ENCODE measurements at regions not wholly inside any gene's neighbourhood (a gene's known extent, or its start where the extent isn't known, plus 50 kb on each side); places are given as distances from the start of the nearest gene placed in this dataset.

GRCh38 chr1:240691909-240692705, 80.2 kb upstream of the GREM2 start:
- Histone ChIP-seq H3K9me3 (no peaks in the 10 kb centered on the region), H3K27ac (no peak overlapping the region), H3K4me1 (replicated peaks) (no peaks in the 10 kb centered on the region), H3K4me3 (no peak overlapping the region), H3K36me3 (no peaks in the 10 kb centered on the region), H3K27me3 (replicated peaks; ENCODE audit: insufficient read depth) (no peaks in the 10 kb centered on the region)
- 36% methylated on average over 12 of the region's 12 CpGs for WGBS
- intact Hi-C loops (cut with DNase I): loop anchor here (5.0 kb wide), 2 partner anchors 500 to 665 kb away; no protein-coding TSS in a partner anchor
- peak; percentile 6 for TF ChIP-seq POLR2AphosphoS5 (IDR thresholded peaks at IDR 0.05)
- no peak for TF ChIP-seq POLR2A (IDR thresholded peaks at IDR 0.05)
- TF ChIP-seq, protein P1, sequence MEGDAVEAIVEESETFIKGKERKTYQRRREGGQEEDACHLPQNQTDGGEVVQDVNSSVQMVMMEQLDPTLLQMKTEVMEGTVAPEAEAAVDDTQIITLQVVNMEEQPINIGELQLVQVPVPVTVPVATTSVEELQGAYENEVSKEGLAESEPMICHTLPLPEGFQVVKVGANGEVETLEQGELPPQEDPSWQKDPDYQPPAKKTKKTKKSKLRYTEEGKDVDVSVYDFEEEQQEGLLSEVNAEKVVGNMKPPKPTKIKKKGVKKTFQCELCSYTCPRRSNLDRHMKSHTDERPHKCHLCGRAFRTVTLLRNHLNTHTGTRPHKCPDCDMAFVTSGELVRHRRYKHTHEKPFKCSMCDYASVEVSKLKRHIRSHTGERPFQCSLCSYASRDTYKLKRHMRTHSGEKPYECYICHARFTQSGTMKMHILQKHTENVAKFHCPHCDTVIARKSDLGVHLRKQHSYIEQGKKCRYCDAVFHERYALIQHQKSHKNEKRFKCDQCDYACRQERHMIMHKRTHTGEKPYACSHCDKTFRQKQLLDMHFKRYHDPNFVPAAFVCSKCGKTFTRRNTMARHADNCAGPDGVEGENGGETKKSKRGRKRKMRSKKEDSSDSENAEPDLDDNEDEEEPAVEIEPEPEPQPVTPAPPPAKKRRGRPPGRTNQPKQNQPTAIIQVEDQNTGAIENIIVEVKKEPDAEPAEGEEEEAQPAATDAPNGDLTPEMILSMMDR (IDR thresholded peaks at IDR 0.05): peak in 3 of 4 experiments; percentile 35 to 70 (median 52)
- DNase-seq (ENCODE audit: low spot score): no peak

- Histone ChIP-seq H3K4me1 (replicated peaks) (no peaks in the 10 kb centered on the region), H3K9me3 (no peaks in the 10 kb centered on the region), H3K27ac (no peak overlapping the region), H3K36me3 (no peaks in the 10 kb centered on the region), H3K4me3 (no peak overlapping the region), H3K27me3 (replicated peaks; ENCODE audit: insufficient read depth) (no peaks in the 10 kb centered on the region)
- no peak for DNase-seq (ENCODE audit: low spot score)
- 23% methylated on average over 5 of the region's 5 CpGs for WGBS
- no peak for TF ChIP-seq POLR2A (IDR thresholded peaks at IDR 0.05)
- no peak for TF ChIP-seq POLR2AphosphoS5 (IDR thresholded peaks at IDR 0.05)
- TF ChIP-seq, protein P1 (IDR thresholded peaks at IDR 0.05): no peak
- intact Hi-C loops (cut with DNase I): loop anchor here (5.0 kb wide), 2 partner anchors 499 to 664 kb away; no protein-coding TSS in a partner anchor
These were observed 79.5 kb upstream of the GREM2 start for GRCh38 chr1:240691501-240691900.

- Histone ChIP-seq H3K36me3 (no peaks in the 10 kb centered on the region), H3K27me3 (replicated peaks; ENCODE audit: insufficient read depth) (no peaks in the 10 kb centered on the region), H3K4me1 (replicated peaks) (no peaks in the 10 kb centered on the region), H3K27ac (no peak overlapping the region), H3K9me3 (no peaks in the 10 kb centered on the region), H3K4me3 (no peak overlapping the region)
- 23% methylated on average over 4 of the region's 4 CpGs for WGBS
- TF ChIP-seq POLR2AphosphoS5 (IDR thresholded peaks at IDR 0.05): peak; percentile 26
- TF ChIP-seq, protein P1 (IDR thresholded peaks at IDR 0.05): no peak
- no peak for DNase-seq (ENCODE audit: low spot score)
- intact Hi-C loops (cut with DNase I): no loop called here
These were observed 75.9 kb upstream of the GREM2 start for GRCh38 chr1:240687820-240688219.

DNA sequence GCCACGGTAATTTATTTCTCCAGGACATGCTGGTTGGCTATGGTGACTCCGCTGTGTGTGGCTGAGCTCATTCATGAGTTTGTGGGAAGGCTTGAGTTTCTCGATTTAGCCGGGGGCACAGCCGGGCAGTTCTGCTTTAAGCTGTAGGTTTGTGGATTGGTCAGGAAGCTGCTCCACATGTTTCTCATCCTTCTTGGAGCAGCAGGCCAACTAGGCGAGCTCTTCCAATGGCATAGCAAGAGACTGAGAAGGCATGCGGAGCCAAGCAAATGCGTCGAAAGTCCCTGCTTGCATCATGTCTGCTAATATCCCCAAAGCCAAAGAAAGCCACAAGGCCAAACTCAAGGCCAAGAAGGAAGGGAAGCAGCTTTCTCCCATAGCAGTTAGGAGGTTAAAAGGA, 71.6 kb upstream of the GREM2 start:
- Histone ChIP-seq H3K27ac (no peak overlapping the region), H3K27me3 (replicated peaks; ENCODE audit: insufficient read depth) (no peaks in the 10 kb centered on the region), H3K4me1 (replicated peaks) (no peaks in the 10 kb centered on the region), H3K36me3 (no peaks in the 10 kb centered on the region), H3K9me3 (no peaks in the 10 kb centered on the region), H3K4me3 (no peak overlapping the region)
- no peak for TF ChIP-seq POLR2AphosphoS5 (IDR thresholded peaks at IDR 0.05)
- intact Hi-C loops (cut with DNase I): no loop called here
- DNase-seq (ENCODE audit: low spot score): no peak
- 87% methylated on average over 9 of the region's 9 CpGs for WGBS

DNA sequence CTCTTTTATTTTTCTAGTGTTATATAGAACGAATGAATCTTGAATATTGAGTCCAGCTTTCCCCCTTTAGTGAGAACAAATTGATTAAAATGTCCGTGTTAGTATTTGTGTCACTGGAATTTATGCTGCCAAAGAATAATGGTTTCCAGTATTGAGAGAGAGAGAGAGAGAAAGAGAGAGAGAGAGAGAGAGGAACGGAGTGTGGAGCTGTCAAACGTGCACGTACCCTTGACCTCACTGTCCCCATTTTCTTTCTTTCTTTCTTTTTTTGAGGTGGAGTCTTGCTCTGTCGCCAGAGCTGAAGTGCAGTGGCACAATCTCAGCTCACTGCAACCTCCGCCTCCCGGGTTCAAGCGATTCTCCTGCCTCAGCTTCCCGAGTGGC, 70.9 kb upstream of the GREM2 start:
- Histone ChIP-seq H3K27me3 (replicated peaks; ENCODE audit: insufficient read depth) (no peaks in the 10 kb centered on the region), H3K9me3 (no peaks in the 10 kb centered on the region), H3K27ac (no peak overlapping the region), H3K4me3 (no peak overlapping the region), H3K4me1 (replicated peaks) (no peaks in the 10 kb centered on the region), H3K36me3 (no peaks in the 10 kb centered on the region)
- DNase-seq (ENCODE audit: low spot score): no peak
- intact Hi-C loops (cut with DNase I): no loop called here
- TF ChIP-seq, protein P1 (IDR thresholded peaks at IDR 0.05): no peak
- TF ChIP-seq POLR2AphosphoS5 (IDR thresholded peaks at IDR 0.05) (no peak), POLR2A (IDR thresholded peaks at IDR 0.05) (no peak)
- 89% methylated on average over 10 of the region's 10 CpGs for WGBS

All from prostate gland (tissue), 2 donors.